OCI-LY1 (cell line): ENCODE measurements at regions not wholly inside any gene's neighbourhood (a gene's known extent, or its start where the extent isn't known, plus 50 kb on each side); places are given as distances from the start of the nearest gene placed in this dataset.

Experiments
- EZH2 ChIP-seq: fragments of 200-600 bp; sonication (generic), shearing (Covaris generic); IDR thresholded peaks from 2 replicates; pipeline ENCODE4 v1.8.0; 2017; ENCODE audit warnings: borderline replicate concordance, mixed run types, mild to moderate bottlenecking, antibody characterized with exemption, low read length, moderate library complexity, mixed read lengths
- TF ChIP-seq, protein P1 (sequence below): fragments of 200-600 bp; sonication (generic), shearing (Covaris generic); IDR thresholded peaks from 2 replicates; pipeline ENCODE4 v1.5.1; 2017; ENCODE audit warnings: mild to moderate bottlenecking, antibody characterized with exemption, low read length, moderate library complexity, mixed read lengths

DNA sequence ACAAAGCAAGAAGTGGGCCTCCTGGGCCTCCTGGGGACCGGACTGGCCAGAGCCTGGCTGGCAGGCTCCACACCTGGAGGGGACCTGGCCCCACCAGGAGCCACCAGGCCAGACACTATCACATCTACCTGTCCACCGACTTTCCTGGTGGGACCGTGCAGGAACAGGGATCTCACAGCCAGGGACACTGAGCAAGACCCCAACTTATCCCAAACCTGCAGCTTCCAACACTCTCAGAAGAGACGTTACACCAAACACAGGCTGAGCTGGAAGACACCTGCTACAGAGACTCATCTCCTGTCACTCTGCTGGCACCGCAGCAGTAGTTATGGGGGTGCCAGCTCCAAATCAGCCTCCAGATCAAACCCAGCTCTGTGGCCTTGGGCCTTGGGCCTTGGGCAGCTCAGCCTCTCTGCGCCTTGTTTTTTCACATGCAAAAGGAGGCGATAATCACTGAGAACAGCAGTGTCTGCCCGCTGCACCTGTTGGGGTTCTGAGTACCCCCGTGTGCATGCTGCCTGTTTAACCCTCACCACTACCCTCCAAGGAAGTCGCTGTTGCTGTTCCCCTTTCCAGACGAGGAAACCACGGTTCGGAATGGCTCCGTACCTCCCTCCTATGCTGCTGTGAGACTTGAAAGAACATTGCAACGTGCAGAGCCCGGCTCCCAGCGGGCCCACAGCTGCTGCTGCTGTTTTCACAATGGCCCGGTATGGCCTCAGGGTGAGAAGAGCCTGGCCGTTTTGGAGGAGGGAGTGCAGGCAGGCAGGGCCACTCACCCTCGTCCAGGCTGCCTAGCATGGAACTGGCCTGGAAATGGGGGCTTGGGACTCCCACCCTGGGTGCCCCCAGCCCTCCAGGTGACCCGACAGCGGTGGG is 69.6 kb downstream of the ADRA2C start:
- TF ChIP-seq, protein P1, sequence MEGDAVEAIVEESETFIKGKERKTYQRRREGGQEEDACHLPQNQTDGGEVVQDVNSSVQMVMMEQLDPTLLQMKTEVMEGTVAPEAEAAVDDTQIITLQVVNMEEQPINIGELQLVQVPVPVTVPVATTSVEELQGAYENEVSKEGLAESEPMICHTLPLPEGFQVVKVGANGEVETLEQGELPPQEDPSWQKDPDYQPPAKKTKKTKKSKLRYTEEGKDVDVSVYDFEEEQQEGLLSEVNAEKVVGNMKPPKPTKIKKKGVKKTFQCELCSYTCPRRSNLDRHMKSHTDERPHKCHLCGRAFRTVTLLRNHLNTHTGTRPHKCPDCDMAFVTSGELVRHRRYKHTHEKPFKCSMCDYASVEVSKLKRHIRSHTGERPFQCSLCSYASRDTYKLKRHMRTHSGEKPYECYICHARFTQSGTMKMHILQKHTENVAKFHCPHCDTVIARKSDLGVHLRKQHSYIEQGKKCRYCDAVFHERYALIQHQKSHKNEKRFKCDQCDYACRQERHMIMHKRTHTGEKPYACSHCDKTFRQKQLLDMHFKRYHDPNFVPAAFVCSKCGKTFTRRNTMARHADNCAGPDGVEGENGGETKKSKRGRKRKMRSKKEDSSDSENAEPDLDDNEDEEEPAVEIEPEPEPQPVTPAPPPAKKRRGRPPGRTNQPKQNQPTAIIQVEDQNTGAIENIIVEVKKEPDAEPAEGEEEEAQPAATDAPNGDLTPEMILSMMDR = no peak
- no peak for TF ChIP-seq EZH2
